Spleen (tissue), 11 donors: ENCODE measurements at regions not wholly inside any gene's neighbourhood (a gene's known extent, or its start where the extent isn't known, plus 50 kb on each side); places are given as distances from the start of the nearest gene placed in this dataset.

Experiments
- DNase-seq: peaks from one replicate; pipeline ENCODE4 v3.0.0-alpha.2; 2020
- H3K27ac ChIP-seq, 8 donors: fragments of 200-600 bp; sonication (generic) in 7 of 8; 1 replicate in 4 of 8; 2 replicates in 4 of 8; pipeline versions ENCODE4 v1.5.0 to v1.8.0; 2016 to 2021; ENCODE audit warnings: inconsistent platforms in 4 of 8, mild to moderate bottlenecking in 4 of 8, moderate library complexity in 1 of 8
- H3K27me3 ChIP-seq, 7 donors: fragments of 200-600 bp; sonication (generic) in 6 of 7; replicated peaks in 1 of 7; 1 replicate in 4 of 7; 2 replicates in 3 of 7; pipeline versions ENCODE4 v1.5.0 to v1.8.0; 2016 to 2021; ENCODE audit warnings: inconsistent platforms in 3 of 7, mild to moderate bottlenecking in 1 of 7
- H3K36me3 ChIP-seq, 6 donors: fragments of 200-600 bp; sonication (generic) in 5 of 6; 1 replicate in 4 of 6; 2 replicates in 2 of 6; pipeline versions ENCODE4 v1.5.0 to v1.8.0; 2016 to 2021; ENCODE audit warnings: inconsistent platforms in 2 of 6
- H3K4me1 ChIP-seq, 6 donors: fragments of 200-600 bp; sonication (generic) in 5 of 6; 1 replicate in 3 of 6; 2 replicates in 3 of 6; pipeline versions ENCODE4 v1.5.0 to v1.8.0; 2016 to 2021; ENCODE audit warnings: inconsistent platforms in 3 of 6
- H3K4me3 ChIP-seq, 8 donors: fragments of 200-600 bp; sonication (generic) in 7 of 8; 1 replicate in 4 of 8; 2 replicates in 4 of 8; pipeline versions ENCODE4 v1.5.0 to v1.8.0; 2016 to 2021; ENCODE audit warnings: inconsistent platforms in 4 of 8, mild to moderate bottlenecking in 4 of 8, moderate library complexity in 2 of 8
- H3K9me3 ChIP-seq, 8 donors: fragments of 200-600 bp; sonication (generic) in 7 of 8; 1 replicate in 4 of 8; 2 replicates in 4 of 8; pipeline versions ENCODE4 v1.5.0 to v1.8.0; 2016 to 2021; ENCODE audit warnings: inconsistent platforms in 4 of 8
- CTCF ChIP-seq, 11 experiments: fragments of 200-600 bp in 7 of 11; fragments of 450-650 bp in 4 of 11; sonication (generic) in 4 of 11; IDR thresholded peaks in 8 of 11; conservative IDR thresholded peaks in 3 of 11; 1 replicate in 7 of 11; 2 replicates in 4 of 11; pipeline versions ENCODE4 v1.4.0 to v1.8.0; 2016 to 2021; ENCODE audit warnings: antibody characterized with exemption in 11 of 11, inconsistent platforms in 4 of 11, mild to moderate bottlenecking in 1 of 11
- POLR2A ChIP-seq, 3 donors: fragments of 450-650 bp; IDR thresholded peaks; one replicate each; pipeline ENCODE4 v1.5.1; 2017; ENCODE audit warnings: antibody characterized with exemption in 3 of 3, mild to moderate bottlenecking in 1 of 3
- POLR2AphosphoS5 ChIP-seq, 3 donors: sonication (generic); formaldehyde crosslinking; IDR thresholded peaks; one replicate each; pipeline ENCODE4 v1.5.1; 2017; ENCODE audit warnings: antibody characterized with exemption in 3 of 3
- WGBS, 5 donors: extraction: QIAGEN DNeasy Blood & Tissue Kit in 3 of 5; methylation state at CpG; one replicate each; pipeline versions ENCODE4 v1.1.5 to v1.1.7; 2013 to 2018; 5-methylcytosine and 5-hydroxymethylcytosine counted together
- intact Hi-C: fragments of 100-400 bp; cut with DNase I; formaldehyde crosslinking; loops from one replicate; pipeline ENCODE4 v1.15.0; 2023; ENCODE audit warnings: low total_unique reads
- donor health status: healthy with polysubstance abuse.
- donor health status: DM: no; HTN: no; CAD: no; lungs with moderate emphysema.
- donor health status: DM: no; HTN: no; CAD: no.
- donor health status: Bipolar disorder and iron deficiency.
- donor health status: healthy.
- donor health status: DM: no; HTN: no; CAD: no.
- donor health status: DM: yes; HTN: yes; CAD: no.

GRCh38 chr13:33752597-33752996 lies 65.4 kb upstream of the RFC3 start:
- no peaks in the 10 kb centered on the region for H3K27me3 ChIP-seq
- intact Hi-C loops = no loop called here
- H3K36me3 ChIP-seq = no peaks in the 10 kb centered on the region
- no peak for DNase-seq
- TF ChIP-seq POLR2AphosphoS5 (IDR thresholded peaks at IDR 0.05) = no peak
- no peak for TF ChIP-seq POLR2A (IDR thresholded peaks at IDR 0.05)
- TF ChIP-seq CTCF (IDR thresholded peaks at IDR 0.05 in 8 of 11, conservative IDR thresholded peaks at IDR 0.05 in 3 of 11) = no peak
- H3K4me1 ChIP-seq = peaks cover 0 to 8% (median 0%) of the 10 kb centered on the region in 6 donors
- WGBS, 5 donors = 76 to 91% (median 87%) methylated on average over 6 of the region's 6 CpGs
- H3K9me3 ChIP-seq = peaks cover 0 to 7% (median 2%) of the 10 kb centered on the region in 8 donors
- no peak overlapping the region for H3K4me3 ChIP-seq
- H3K27ac ChIP-seq = no peak overlapping the region

DNA sequence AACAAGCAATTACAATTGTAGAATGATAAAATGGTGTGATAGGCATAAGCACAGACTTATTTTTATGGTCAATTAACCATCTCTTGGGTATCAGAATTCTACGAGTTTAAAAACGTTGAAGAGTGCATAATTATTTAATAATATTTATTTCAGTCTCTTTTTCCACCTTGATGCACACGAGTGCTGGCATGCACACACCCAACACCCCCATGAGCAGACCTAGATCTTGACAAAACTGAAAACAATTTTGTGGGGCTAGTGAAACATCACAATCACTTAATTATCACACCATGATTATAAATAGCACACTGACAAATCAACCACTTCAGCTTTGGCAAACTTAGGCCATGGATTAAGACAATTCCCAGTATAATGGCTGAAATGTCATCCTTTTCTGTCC lies 61.0 kb upstream of the RFC3 start:
- no peak for DNase-seq
- 72 to 82% (median 76%) methylated on average over 3 of the region's 3 CpGs for WGBS, 5 donors
- Histone ChIP-seq H3K36me3 (no peaks in the 10 kb centered on the region), H3K27ac (no peak overlapping the region), H3K4me3 (no peak overlapping the region), H3K4me1 (peaks cover 0 to 11% (median 0%) of the 10 kb centered on the region in 6 donors), H3K27me3 (no peaks in the 10 kb centered on the region), H3K9me3 (no peaks in the 10 kb centered on the region)
- no peak for TF ChIP-seq POLR2AphosphoS5 (IDR thresholded peaks at IDR 0.05)
- intact Hi-C loops = no loop called here

GRCh38 chr13:33757713-33758112 lies 60.2 kb upstream of the RFC3 start:
- H3K36me3 ChIP-seq = no peaks in the 10 kb centered on the region
- H3K27ac ChIP-seq = no peak overlapping the region
- no peak overlapping the region for H3K4me3 ChIP-seq
- DNase-seq = no peak
- WGBS, 5 donors = 43 to 64% (median 46%) methylated on average over 2 of the region's 2 CpGs
- peaks cover 0 to 11% (median 0%) of the 10 kb centered on the region in 6 donors for H3K4me1 ChIP-seq
- H3K9me3 ChIP-seq = no peaks in the 10 kb centered on the region
- TF ChIP-seq CTCF (IDR thresholded peaks at IDR 0.05 in 8 of 11, conservative IDR thresholded peaks at IDR 0.05 in 3 of 11) (no peak), POLR2AphosphoS5 (IDR thresholded peaks at IDR 0.05) (no peak), POLR2A (IDR thresholded peaks at IDR 0.05) (no peak)
- no peaks in the 10 kb centered on the region for H3K27me3 ChIP-seq
- intact Hi-C loops = no loop called here

DNA sequence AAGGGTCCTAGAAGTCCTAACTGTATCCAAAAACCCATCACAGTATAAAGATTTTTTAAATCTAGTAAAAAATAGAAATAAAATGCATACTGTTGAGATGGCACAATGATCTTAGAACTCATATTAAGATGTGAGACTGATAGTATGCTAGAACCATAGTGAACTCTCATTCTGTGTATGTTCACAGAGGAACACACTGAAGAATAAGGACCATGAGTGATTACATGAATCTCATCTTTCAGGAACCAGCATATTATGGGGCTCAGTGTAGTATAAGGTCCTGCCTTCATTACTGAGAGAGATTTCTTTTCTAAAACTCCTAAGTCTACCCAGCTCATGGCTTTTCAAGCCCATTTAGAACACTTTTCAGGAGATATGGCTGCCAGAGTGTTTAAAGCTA lies 59.8 kb upstream of the RFC3 start:
- intact Hi-C loops = no loop called here
- Histone ChIP-seq H3K36me3 (no peaks in the 10 kb centered on the region), H3K4me1 (peaks cover 0 to 11% (median 0%) of the 10 kb centered on the region in 6 donors), H3K4me3 (no peak overlapping the region), H3K27ac (no peak overlapping the region), H3K9me3 (no peaks in the 10 kb centered on the region), H3K27me3 (no peaks in the 10 kb centered on the region)
- TF ChIP-seq CTCF (IDR thresholded peaks at IDR 0.05 in 8 of 11, conservative IDR thresholded peaks at IDR 0.05 in 3 of 11) (no peak), POLR2A (IDR thresholded peaks at IDR 0.05) (no peak), POLR2AphosphoS5 (IDR thresholded peaks at IDR 0.05) (no peak)
- no peak for DNase-seq

- Histone ChIP-seq H3K4me1 (peaks cover 0 to 11% (median 0%) of the 10 kb centered on the region in 6 donors), H3K9me3 (no peaks in the 10 kb centered on the region), H3K4me3 (no peak overlapping the region), H3K27ac (no peak overlapping the region), H3K27me3 (no peaks in the 10 kb centered on the region), H3K36me3 (no peaks in the 10 kb centered on the region)
- intact Hi-C loops = no loop called here
- TF ChIP-seq POLR2AphosphoS5 (IDR thresholded peaks at IDR 0.05) = no peak
- TF ChIP-seq CTCF (IDR thresholded peaks at IDR 0.05 in 8 of 11, conservative IDR thresholded peaks at IDR 0.05 in 3 of 11) = no peak
- no peak for TF ChIP-seq POLR2A (IDR thresholded peaks at IDR 0.05)
- DNase-seq = no peak
- whole genome bisulfite sequencing, 5 donors = 68 to 80% (median 73%) methylated on average over 6 of the region's 6 CpGs
Measured at GRCh38 chr13:33761740-33762139, 56.2 kb upstream of the RFC3 start.
